Astrocyte (in vitro differentiated cells and primary cell): ENCODE measurements at regions not wholly inside any gene's neighbourhood (a gene's known extent, or its start where the extent isn't known, plus 50 kb on each side); places are given as distances from the start of the nearest gene placed in this dataset.

Experiments used
- CTCF ChIP-seq: IDR thresholded peaks from 2 replicates; pipeline ENCODE4 v1.5.1; 2011; ENCODE audit warnings: low read depth, mild to moderate bottlenecking, inconsistent platforms, low read length, moderate library complexity; ENCODE audit not compliant: insufficient read depth
- EZH2 ChIP-seq: IDR thresholded peaks from 2 replicates; pipeline ENCODE4 v1.6.1; 2012; ENCODE audit warnings: mild to moderate bottlenecking, low read length, inconsistent platforms; ENCODE audit not compliant: insufficient read depth

GRCh38 chr3:68249265-68249664 lies 594.9 kb upstream of the SUCLG2 start:
- no peak for TF ChIP-seq EZH2
- TF ChIP-seq CTCF, result no peak
